Fibroblast of upper back skin (primary cell): ENCODE measurements at regions not wholly inside any gene's neighbourhood (a gene's known extent, or its start where the extent isn't known, plus 50 kb on each side); places are given as distances from the start of the nearest gene placed in this dataset.

ENCODE experiments used
- DNase-seq: peaks from one replicate; pipeline ENCODE4 v3.0.0-alpha.2; 2013

DNA sequence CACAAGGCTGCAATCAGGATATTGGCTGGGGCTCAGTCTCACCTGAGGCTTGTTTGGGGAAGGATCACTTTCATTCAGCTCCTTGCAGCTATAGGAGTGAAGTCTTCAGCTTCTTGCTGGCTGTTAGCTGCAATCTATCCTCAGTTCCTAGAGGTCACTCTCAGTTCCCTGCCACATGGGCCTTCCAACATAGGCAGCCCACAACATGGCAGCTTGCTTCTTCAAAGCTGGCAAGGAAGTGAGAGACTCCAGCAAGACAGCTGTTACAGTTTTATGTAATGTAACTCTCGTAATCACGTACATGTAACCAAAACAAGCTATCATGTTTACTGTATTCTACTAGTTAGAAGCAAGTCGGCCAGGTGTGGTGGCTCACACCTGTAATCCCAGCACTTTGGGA is 226.9 kb downstream of the CDC5L start:
- DNase-seq = no peak

DNA sequence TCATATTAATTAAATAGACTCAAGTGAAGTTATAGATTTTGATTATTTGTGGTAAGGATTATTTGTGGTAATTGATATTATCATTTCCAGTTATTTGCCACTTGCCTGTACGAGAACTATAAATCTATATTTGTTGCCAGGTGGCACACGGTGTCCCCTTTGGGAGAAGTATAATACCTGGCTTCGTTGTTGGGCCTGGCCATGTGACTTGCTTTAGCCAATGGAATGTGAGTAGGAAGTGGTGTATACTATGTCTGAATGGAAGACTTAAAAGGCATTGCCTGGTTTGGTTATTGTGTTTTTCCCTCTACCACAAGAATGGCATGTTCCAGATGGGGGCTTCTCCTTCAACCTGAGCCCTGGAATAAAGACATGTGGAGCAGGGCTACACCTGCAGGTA is 228.1 kb downstream of the CDC5L start:
- no peak for DNase-seq

DNA sequence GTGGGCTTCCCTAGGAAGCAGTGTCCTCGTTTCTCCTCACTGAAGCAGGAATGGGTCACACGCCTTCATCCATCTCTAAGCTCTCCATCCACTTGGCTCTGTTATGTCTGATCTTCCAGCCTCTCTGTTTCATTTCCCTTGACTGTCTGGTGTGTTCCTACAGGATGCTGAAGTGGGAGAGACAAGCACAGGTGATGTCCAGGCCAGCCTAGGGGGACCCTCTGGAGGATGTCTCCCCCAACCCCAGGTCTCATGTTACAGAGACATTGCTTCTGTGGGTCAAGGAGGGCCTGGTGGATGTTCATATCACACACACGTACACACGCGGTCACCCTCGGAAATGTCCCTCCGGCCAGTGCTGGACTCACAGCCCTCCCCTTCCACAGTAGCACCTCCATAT is 229.9 kb downstream of the CDC5L start:
- DNase-seq = no peak

DNA sequence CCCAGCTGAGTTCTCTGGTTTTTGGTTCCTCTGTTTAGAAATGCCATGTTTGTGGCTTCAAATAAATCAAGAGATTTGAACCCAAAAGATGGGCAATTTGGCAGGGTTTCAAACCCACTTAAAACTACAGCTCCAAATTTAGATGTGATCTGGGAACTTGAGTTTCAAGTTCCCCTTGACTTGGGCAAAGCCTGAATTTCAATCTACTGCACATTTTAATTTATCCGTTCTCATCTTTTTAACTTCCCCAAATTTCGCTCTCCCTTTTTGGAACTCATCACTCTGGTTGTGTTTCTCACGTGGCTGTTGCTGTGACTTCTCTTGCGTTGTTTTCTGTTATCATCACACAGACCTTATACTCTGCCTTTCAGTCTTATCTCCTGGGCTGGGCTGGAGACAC is 230.9 kb downstream of the CDC5L start:
- no peak for DNase-seq

DNA sequence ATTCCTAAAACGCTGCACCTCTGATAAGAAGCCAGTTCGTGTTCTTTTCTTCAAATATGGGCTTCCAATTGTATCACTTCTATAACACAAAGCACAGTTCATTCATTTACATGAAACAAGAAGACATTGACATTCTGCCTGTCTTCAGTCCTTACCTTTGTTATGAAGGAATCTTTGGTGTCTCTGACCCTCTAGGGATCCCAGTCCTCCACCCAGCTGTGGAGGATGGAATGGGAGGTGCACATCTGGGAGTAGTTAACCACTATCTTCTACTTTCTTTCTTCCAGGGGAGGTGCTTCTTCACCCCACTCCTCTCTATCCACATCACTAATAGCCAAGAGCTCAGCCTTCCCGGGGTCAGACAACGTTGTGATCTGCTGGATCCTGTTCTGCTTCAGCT is 233.4 kb downstream of the CDC5L start:
- DNase-seq = no peak

DNA sequence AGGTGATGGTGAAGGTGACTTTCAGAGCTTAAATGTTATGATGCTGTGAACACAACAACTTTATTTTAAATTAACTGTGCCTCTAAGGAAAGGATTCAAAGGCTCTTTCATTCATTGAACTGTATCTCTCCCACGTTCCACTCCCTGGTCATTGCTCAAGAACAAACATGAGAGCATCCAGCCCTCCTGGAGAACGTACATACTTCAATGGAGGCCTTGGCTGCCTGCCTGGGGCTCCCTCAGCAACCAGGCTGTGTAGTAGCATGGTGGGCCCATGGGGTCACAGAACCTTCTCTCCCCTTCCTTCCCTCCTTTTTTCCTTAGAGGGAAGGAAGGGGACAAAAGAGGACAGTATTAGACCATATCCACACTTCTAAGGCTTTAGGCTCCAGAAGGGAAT is 234.3 kb downstream of the CDC5L start:
- DNase-seq = no peak

DNA sequence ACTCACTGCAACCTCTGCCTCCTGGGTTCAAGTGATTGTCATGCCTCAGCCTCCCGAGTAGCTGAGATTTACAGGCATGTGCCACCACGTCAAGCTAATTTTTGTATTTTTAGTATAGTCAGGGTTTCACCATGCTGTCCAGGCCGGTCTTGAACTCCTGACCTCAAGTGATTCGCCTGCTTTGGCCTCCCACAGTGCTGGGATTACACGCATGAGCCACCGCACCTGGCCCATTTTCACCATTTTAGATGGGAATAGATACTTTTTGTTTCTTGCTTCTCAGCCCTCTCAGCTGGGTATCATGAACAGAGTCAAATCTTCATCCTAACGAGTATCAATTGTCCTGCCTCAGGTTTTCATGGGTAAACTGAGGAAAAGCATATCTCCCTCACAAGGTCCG is 235.0 kb downstream of the CDC5L start:
- no peak for DNase-seq

DNA sequence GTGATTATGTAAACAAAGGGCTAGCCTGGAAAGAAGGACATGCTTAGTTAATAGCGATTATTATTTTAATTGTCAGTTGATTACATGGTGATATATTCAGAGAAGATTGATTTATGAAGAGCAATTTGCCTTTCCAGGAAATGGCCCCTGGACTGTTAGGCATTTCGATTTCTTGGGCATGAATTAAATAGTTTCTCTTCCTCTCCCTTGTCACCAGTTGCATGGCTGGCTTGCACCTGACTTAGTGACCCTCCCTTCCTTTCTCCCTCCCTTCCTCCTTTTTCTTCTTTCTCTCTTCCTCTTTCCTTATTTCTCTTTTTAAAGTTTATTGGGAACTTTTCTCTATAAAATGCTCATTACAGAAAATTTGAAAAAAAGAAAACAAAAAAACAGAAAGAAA is 235.4 kb downstream of the CDC5L start:
- DNase-seq = no peak

DNA sequence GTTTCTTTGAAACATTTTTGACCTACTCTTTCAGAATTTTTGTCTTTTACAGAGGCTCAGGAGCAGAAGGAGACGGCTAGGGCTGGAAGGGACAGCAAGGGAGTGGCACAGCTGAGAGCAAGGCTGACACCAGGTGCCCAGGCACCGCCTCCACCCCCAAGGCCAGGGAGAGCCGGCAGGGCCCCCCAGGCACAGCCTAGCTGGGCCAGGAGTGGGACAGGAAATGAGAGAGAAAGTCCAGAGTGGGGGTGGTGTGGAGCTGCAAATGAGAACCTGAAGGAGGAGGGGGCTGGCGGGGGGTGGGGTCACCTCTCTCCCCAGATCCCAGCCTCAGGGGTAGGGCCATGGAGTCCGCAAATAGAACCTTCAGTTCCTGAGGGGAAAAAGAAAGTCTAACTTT is 236.7 kb downstream of the CDC5L start:
- no peak for DNase-seq

DNA sequence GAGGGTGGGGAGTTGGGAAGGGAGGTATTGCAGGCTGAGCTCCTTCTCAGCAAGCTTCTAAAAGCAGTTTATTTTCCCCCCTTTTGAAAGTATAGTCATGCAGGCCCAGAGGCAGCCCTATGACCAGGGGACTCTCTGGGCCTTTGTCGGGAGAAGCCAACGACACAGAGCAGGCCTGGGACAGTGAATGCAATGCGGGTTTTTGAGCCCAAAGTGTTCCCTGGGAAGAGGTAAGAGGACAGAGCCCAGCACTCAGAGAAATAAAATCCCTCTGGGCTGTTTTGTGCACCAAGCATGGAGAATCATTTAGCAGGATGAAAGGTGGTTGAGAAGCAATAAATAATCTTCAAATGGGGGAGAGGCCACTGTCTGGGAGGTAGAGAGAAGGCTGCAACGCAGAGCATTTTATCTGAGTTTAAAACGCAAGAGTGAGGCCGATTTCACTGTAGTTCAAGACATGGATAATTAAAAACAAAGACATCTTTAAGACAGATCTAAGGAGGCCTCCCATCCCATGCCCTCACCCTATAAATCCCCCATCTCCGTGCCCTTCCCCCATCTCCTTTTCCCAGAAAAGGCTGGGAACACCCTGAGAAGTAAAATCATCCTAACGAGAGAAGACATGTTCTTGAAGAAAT is 237.5 kb downstream of the CDC5L start:
- no peak for DNase-seq

DNA sequence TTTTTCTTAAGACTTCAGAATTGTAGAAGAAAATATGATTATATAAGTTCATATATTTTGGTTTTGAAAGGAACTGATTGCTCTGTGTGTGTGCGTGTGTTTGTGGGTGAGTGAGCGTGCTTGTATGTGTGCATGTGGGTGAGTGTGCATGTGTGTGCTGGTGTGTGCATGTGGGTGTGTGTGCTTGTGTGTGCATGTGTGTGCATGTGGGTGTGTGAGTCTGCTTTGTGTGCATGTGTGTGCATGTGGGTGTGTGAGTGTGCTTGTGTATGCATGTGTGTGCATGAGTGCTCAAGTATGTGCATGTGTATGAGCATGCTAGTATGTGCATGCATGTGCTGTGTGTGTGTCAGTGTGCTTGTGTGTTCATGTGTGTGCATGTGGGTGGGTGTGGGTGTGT is 238.5 kb downstream of the CDC5L start:
- no peak for DNase-seq

DNA sequence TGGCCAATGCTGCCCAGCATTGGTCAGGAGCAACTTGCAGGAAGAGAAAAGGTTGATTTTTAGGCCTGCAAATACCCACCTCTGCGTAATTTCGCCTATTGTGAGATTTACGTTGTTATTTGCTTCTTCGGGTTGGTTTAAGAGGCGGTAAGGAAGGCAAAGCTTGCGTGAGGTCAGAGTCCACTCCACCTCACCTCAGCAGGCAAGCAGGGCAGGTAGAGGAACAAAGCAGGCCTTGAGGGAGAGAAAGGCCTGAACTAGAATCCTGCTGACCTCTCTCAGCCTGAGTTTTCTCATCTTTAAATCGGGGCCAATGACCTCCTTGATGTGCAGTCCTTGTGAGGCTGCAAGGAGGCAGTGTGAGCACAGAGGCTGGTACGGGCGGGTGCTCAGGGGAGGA is 239.1 kb downstream of the CDC5L start:
- no peak for DNase-seq

DNA sequence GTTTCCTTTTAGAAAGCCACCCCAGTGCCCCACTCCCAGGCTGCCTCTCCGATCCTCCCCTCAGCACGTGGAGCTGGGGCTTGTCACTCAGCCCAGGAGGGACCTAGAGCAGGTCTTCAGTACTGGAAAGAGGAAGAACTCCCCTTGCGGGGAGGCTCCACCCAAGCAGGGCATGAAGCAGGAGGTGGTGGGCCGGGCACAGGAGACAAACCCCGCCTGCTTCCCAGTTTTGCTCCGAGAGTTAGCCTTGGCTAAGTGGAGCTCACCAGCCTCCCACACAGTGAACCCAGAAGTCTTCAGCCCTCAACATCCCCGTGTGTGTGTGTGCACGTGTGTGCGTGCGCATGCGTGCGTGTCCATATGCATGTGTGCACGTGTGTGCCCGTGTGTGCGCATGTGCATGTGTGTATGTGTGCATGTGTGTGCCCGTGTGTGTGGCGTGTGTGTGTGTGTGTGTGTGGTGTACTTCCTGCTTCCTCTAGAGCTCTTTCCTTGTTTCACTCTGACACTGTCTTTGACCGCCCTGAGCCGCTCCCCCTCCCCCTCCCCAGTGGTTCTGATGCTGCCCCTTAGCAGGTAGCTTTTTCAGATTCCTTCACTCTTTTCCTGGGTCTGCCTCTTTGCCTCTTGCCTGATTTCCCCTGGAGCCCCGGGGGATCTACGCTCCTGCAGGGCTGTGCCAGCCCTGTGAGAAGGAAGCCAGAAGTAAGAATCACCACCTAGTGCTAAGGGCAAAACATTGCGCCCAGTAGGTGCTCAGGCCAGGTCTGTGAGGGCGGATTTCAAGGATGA is 239.8 kb downstream of the CDC5L start:
- DNase-seq = no peak

DNA sequence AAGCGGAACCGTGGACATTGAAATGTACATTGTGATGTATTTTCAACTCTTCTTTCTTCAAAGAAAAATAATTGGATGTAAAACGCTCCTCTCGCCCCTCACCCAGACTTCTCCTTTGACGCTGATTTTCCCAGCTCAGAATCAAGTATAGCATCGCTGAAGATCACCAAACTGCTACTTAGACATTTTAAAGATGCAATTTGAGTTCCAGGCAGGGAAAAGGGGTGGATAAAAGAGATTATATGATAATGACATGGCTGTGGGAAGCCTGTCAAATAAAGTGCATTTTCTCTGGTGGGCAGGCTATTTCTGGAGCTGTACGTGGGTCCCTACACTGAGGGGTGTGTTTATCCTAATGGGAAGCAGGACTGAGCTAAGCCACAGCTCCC is 240.4 kb downstream of the CDC5L start:
- DNase-seq = no peak

DNA sequence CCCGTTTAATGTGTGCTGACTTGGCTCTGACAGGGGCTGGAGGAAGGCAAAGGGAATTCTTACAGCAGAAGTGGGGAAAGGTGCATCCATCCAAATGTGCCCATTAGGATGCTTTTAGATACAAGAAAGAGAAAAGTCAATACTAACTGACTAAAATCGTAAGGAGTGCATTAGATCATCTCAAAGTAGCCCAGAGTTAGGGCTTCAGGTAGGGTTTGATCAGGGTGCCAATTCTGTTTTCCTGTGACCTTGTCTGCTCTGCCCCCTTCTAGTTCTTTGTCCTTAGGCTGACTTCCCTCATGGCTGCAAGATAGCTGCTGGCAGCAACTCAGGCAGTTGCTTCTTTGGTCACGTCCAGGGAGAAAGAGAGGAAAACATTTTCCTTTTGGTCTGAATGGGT is 240.8 kb downstream of the CDC5L start:
- DNase-seq = no peak

DNA sequence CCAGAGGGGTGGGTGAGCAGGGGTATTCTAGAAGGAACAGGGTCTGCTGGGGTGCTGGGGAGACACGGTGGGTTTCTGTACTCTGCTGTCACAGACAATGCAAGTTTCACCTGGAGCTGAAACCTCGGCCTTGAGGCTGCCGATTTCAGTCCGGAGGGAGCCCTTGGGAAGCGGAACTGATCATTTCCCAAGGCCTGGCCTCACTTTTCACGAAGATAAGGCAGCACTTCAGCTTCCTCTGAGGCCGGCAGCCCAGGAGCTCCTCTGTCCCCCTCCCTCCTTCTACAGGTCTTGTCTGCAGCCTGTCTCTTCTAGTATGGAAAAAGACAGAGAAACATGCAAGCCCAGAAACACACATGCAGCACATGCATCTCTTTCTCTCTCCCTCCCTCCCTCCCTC is 242.1 kb downstream of the CDC5L start:
- no peak for DNase-seq

DNA sequence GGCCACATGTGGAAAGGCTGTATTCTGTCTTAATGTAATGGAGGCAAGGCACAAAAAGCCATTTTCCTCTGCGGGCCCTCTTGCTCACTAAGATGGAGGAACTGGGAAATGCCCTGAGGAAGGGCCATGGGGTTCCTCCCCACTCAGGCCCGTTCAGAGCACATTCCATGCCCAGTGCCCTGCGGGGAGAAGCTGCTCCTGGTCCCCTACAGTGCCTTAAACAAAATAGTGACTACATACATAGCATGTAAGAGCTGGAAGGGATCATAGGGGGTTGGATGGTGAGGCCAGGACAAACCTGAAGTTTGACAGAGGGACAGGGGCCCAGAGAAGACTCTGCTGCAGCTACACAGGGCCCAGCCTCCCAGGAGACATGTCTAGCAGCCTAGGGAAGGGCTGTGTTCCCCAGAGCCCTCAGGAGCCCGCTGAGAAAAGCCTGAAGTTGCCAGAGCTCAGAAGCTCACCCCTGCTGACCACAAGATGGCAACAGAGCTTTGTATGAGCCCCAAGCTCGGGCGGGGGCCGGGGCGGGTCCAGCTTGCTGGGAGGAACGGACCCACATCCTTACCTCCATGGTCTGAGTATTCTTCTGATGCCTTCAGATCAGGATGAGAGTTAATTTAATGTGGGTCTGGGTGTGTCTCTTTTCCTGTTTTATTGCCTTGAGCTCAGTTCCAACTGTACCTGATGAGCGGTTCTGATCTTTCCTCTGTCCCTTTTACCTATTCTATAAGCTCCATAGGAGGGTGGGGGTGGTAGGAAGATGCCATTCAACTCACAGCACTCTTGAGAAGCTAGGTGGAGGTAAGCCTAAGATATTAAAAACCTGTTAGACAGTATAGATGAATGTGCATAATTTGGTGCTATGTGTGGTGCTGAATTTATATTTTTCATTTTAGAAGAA is 242.9 kb downstream of the CDC5L start:
- DNase-seq = peak; percentile 79

DNA sequence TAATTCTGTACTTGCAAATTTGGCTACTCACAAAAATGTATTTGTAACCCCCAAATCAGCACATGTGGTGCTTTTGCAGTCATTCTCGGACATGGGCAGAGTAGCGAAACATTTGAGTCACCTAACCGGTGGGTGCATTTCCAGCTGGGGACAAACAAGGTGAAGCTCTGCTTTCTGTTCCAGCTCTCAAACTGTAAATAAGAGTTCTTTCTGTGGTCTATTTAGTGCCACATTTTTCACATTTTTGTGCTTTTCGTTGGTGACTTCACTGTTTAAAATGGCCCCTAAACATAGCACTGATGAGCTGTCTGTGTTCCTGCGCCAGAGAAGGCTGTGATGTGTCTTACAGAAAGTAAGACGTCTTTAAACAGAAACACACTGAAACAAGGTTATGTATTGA is 244.5 kb downstream of the CDC5L start:
- DNase-seq = no peak

DNA sequence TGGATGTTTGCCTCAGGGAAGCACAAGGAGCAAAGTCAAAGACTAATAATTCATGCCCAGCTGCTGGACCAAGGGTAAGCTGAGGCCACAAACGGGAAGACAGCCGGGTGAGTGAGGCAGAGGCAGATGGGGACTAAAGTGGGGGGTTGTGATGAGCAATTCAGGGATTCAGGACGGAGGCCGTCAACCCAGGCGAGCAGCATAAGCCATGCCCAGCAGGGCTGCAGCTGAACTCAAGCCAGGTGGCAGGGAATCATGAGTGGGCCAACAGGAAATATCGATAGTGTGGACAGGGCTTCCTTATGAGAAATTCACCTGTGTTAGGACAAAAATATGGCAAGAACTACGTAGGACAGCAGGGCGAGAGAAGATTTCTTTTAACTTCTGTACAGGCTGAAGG is 246.8 kb downstream of the CDC5L start:
- no peak for DNase-seq

DNA sequence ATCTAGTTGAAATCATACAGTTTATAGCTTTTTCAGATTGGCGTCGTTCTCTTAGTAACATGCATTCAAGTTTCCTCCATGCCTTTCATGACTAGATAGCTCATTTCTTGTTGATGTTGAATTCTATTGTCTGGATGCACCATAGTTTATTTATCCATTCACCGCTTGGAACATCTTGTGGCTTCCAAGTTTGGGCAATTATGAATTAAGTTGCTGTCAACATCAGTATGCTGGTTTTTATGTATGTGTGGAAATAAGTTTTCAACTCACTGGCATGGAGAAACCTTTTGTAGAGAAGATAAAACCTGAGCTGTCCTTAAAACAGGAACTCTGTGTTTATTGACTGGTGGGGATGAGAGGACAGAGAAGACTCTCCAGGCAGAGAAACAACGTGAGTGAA is 248.0 kb downstream of the CDC5L start:
- no peak for DNase-seq

DNA sequence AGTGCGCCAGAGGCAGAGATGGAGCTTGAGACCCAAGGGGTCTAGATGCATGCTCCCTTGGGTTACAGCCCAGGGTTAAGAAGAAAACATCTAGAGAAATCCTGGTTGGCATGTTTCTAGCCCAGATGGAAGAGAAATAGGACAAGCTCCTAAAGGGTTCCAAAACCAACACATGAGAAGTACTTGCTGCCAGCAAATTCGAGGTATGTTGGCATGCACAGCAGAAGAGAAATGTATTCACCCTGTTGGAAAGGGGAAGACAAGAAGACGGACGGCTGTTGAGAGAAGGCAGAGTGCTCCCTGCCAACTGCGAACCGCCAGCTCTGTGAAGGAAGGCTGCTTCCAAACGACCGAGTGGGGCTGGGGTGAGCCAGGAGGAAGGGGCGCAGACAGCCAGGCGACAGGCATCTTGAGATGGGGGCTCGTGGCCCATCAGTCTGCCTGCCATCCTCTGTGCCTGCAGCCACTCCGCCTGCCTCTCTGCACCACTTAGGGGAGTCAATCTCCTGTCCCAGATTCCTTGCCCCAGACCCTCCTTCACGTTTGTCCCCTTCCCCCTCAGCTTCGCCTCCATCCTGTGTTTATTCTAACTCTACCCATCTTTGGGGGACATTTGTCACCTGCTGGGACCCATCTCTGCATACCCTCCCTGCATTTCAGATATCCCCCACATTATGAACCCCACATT is 249.2 kb downstream of the CDC5L start:
- DNase-seq = peak; percentile 33

DNA sequence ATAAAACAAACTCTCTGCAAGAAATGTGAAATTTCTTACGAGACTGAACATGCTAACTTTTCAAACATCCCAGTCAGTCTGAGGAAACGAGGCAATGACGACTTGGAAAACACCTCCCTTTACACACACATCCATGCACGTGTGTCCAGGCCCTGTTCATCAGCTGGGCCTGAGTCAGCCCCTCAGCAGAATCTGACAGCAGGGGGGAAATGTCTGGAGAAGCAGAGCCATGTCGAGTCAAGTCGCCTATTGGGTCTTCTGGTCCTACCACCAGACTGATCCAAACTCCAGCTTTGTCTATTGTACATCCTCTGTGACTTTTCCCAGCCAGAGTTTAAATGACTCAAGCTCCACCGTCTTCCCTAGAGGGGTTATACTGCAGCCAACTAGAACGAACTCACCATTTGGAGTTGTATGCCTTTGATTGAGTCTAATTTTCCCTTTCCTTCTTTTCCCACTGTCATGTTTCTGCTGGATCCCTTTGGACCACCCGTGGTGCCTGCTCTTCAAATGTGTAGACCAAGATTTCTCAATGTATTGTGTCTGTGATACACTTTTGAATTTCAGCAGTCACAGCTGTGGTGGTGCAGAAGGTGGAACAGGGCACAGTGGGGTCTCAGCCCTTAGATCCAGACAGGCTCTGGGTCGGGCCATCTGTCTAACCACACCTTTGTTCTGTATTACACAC is 254.0 kb downstream of the CDC5L start:
- DNase-seq = peak; percentile 89

DNA sequence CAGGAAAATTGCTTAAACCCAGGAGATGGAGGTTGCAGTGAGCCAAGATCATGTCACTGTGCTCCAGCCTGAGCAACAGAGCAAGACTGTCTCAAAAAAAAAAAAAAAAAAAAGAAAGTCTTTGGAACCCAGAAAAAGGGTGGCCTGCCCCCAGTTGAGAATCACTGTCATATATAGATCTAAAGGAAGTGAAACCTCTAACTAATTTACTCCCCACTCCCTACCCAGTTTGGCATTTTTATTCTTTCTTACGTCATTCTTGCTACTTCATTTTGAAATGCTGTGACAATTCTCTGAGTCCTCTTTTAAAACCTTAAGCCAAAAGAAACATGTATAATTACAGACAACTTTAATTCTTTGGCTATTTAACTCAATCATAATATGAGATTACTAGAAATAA is 254.8 kb downstream of the CDC5L start:
- no peak for DNase-seq
